Suppressor macrophage treated with lipopolysaccharide for 4 hours (primary cell): ENCODE measurements at regions not wholly inside any gene's neighbourhood (a gene's known extent, or its start where the extent isn't known, plus 50 kb on each side); places are given as distances from the start of the nearest gene placed in this dataset.
"Not testable (repeated sequence)": the region's sequence is repeated elsewhere in the genome, so short reads cannot be mapped to it uniquely, and the experiment has no call there.

Experiments
- DNase-seq: peaks from one replicate; pipeline ENCODE4 v3.0.0-alpha.2; 2020

DNA sequence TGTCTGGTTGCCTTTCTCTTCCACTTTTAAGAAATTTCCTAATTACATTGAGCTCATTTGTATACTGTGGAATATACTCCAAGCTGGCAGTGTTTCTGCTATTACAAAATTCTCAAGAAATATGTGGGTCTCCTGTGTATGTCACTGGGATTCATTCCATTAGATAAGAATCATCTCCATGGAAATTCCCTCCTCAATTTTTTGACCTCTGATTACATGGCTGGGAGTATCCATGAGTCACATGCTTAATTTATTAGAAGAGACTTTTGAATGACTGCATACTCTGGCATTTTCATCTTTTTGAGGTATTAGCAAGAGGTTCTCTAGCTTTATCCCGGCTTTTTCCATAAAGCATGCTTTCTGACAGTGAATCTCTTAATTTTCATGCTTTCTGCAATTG is 665.5 kb upstream of the CNTNAP5 start:
- no peak for DNase-seq

DNA sequence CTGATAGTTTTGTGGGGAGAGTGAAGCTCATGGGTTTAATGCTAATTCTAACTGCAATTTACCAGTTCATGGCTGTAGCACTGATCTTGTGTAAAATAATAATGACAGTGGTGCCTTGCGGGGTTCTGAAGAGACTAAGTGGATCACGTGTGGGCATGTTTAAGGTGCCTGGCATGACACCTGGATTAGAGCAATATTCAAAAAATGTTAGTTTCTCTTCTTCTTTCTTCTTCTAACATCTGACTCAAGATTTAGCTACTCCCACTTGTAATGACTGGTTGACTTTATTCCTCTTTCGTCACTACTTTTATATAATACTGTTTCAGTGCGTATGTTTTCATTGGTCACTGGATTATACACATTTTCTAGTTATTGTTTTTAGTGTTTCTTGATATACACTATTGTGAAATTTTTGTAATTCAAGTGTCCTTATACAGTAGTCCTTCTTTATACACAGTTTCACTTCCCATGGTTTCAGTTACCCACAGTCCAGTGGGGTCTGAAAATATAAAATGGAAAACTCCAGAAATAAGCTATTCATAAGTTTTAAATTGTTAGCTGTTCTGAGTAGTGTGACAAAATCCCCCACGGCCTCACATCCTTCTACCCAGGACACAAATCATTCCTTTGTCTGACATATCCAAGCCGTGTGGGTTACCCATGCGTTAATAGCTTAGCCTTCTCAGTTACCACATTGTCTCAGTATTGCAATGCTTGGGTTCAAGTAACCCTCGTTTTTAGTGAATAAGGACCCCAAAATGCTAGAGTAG is 662.2 kb upstream of the CNTNAP5 start:
- DNase-seq = no peak

DNA sequence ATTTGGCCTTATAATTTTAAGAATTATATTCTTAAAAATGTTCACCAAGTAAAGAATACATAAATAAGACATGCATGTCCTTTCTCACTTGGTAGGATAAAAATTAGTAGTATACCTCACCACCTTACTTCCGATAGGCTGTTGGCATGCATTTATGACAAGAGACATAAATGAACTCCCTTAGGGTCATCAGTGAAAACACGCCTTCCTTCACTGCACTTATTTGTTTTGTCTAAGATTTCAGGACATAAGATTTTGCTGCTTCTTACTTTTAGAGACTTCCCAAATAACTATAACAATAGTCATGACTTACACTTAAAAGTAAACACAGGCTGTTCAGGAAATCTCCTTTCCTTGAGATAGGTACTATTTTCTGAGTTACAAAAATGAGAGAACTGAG is 661.3 kb upstream of the CNTNAP5 start:
- DNase-seq = no peak

DNA sequence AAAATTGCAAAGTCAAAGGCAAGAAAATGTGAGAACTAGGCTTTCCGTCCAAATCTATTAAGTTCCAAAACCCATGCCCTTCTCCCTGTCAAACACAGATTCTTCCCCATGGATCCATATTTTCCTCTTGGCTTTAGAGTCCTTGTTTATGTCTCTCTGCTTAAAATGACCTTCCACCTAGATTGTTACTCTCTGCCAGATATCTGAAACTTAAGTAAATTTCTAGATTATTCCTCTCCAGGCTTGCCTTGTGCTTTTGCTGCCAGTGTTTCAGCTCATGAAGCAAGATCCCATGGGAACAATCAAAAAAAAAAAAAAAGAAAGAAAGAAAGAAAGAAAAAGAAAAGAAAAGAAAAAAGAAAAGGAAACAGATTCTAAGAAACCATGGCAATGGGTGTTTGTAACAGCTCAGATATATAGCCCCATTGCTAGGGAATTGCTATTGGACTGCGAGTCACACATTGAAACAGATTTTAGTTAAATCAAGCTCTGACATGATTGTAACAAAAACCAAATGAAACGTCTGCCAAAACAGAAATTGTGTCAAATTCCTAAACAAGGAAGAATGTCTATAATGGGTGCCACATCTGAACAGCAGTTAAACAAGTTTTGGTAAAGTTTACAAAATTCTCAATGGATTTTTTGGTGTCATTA is 660.7 kb upstream of the CNTNAP5 start:
- DNase-seq = no peak

DNA sequence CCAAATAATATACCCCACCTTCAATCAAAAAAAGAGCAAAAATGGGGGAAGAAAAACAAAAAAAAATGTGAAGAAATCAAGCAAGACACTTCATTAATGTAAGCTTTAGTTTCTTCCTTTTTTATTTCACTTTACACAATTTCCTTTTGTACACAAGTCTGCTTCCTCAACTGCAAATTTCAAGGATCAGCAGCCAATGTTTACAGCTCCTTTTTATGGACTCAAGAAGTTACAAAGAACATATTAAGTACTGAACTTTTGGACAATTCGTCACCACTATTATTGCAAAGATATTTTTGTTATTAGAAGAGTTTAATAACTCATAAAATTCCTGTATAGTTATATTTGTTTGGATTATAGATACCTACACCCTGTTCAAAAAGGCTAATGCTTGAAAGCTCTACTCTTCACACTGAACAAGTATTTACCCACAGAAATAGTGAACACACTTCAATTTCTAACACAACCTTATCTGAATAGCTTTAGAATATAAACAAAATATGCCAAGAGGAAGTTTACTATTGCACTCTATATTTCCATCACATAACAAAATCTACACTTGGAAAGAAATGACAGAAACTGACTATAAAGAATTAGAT is 658.7 kb upstream of the CNTNAP5 start:
- DNase-seq = no peak

DNA sequence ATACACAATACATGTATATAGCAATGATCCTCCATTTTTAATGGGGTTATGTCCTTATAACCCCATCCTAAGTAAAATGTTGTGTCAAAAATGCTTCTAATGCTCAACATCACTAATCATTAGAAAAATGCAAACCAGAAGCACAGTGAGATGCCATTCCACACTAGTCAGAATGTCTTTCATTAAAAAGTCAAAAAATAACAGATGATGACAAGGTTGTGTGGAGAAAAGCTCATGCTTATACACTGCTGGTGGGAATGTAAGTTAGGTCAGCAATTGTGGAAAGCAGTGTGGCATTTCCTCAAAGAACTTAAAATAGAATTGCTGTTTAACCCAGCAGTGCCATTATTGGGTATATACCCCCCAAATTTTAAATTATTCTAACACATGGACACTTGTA is 654.9 kb upstream of the CNTNAP5 start:
- no peak for DNase-seq

DNA sequence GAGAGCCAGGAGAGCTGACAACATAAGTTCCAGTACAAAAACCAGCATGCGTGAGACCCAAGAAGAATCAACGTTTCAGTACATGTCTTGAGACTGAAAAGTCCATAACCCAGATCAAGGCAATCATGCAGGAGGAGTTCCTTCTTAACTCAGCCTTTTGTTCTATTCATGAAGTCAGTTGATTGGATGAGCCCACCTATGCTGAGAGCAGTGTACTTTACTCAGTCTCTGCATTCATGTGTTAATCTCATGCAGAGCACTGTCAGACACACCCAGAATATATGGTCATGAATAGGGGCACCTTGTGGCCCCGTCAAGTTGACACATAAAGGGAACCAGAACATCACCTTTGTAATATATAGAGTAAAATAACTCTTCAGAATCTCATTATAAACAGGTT is 653.6 kb upstream of the CNTNAP5 start:
- DNase-seq = no peak

DNA sequence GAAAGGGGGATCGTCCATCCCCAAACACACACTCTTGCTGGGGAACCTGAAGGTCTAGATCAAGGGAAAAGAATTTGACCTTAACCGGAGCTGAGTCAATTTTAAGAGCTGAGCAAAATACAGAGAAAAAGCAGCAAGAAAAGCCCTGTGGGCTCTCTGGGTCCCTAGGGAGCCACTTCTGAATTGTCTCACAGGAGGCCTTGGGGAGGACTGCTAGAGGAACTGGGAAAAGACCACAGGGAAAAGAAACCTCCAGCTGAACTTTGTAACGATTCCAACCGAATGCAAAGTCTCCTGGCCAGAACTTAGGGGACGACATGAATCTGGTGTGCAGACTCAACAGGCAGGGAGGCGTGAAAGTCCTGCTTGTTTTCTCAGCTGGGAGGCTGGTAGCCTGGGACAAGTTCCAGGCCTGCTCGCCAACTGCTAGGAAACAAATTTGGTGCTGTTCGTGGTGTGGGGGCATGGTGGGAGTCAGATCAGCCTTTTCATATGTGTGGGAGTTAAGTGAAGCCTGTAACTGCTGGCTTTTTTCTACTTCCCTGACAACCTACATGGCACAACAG is 644.6 kb upstream of the CNTNAP5 start:
- DNase-seq = no peak

DNA sequence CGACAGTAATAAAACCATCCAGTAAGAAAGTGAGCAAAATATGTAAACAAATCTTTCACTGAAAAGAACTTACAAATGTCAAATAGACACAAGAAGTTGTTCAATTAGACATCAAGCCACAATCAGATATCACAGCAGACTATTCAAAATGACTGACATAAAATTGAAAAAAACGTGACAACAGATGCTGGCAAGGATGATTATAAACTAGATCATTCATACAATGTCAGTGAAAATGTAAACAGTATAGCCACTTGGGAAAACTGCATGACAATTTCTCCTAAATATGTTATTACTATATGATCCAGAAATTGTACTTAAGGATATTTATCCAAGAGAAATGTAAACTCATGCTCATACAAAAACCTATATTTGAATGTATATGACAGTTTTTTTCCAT is 609.4 kb upstream of the CNTNAP5 start:
- DNase-seq = no peak

DNA sequence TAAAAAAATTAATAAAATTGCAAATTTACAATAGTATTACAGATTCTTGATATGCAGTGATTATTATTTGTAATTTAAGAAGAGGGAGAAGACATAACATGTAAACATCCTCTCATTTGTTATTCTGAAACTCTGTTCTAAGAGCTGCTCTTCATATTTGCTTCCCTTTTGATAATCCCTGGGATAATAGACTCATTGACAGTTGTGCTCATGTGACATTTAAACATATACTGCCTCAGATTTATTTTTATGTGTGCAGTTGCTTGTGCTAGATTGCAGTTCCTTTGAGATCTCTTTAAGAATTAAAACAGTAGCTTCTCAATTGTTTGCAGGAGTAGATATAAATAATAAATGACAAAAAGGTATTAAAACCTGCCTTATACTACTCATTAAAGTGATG is 605.1 kb upstream of the CNTNAP5 start:
- DNase-seq = no peak

DNA sequence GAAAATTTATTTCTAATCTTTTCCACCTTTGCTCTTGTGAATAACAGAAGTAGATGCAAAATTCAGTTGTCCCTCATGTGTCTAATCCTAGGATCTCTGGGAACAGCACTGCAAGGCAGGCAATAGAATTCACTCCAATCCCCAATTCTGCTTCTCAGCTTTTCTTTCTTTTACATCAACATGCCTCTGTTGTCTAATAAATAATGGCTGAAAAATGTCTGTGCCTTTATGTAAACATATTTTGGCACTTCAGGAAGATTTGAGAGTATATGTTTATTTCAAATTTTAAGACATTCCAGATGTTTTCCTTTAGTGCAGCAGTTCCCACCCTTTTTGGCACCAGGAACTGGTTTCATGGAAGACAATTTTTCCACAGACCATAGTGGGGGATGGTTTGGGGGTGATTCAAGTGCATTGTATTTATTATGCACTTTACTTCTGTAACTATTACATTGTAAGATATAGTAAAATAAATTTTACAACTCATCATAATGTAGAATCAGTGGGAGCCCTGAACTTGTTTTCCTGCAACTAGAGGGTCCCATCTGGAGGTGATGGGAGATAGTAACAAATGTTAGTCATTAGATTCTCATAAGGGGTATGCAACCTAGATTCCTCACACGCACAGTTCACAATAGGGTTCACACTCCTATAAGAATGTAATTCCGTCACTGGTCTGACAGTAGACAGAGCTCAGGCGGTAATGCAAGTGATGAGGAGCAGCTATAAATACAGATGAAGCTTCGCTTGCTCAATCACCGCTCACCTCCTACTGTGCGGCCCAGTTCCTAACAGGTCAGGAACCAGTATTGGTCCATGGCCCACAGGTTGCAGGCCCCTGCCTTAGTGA is 590.3 kb upstream of the CNTNAP5 start:
- no peak for DNase-seq

DNA sequence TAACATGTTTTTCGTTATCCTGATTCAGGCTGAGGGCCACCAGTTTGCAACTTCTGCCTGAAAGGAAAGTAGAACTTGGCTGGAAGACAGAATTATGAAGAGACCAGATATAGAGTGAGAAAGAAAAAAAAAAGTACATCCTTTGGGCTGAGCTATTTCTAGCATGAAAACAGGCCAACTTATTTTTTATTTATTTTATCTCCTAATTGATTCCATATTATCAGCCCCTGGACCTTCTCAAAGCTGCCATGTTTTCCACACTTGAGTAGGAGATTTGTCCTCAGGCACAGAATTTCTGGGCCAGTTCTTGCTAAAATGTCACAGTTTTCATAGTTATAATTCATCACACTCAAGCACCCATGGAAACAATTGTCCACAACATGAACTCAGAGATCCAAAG is 586.8 kb upstream of the CNTNAP5 start:
- no peak for DNase-seq

DNA sequence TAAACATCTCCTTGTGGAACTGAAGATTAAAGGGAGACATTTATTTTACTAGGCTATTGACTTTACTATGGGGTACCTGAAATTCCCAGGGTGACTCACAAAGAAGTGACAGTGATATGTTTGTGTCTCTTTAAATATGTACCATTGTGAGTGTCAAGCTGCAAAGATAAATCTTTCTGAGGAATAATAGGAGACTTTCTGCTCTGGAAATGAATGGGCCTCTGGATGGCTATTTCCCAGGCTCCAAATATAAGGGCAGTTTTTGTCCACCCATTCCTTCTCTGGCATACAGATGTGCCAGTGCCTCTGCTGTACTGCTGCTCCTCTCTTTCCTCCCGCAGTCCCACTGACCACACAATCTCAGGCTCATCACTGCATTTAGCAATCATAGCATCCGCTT is 586.4 kb upstream of the CNTNAP5 start:
- no peak for DNase-seq

DNA sequence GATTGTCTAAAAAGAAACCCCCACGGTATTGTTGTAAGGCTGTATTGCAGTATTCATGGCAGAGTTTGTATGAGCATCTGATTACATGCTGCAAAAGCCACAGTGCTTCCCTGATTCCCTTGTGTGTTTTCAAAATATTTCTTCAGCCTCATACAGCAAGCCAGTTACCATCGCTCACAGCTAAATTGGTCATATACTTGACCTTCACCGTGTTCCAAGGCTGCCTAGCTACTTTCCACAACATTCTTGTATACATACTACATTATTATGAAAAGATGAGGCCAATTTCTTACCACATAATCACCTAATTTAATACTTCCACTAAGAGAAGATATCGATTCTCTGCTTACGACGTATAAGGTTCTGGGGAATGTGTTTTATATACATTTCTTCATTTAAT is 576.3 kb upstream of the CNTNAP5 start:
- DNase-seq = no peak

DNA sequence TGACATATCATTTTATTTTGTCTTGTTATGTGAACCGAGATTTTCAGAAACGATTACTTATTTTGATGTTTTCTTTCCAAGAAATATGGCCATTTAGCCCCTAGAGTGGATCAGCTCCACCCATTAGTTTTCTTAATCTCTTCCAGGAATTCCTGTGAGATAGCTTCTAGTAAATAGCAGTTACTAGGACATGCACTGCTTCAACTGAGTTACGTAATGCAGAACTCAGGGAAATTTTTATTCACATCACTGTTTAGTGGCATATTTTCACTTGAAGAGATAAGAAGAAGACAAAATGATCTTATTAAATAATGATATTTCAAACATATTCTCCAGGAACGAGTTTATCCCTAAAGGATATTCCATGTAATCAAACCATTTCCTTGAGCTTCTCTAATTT is 573.5 kb upstream of the CNTNAP5 start:
- DNase-seq = no peak

DNA sequence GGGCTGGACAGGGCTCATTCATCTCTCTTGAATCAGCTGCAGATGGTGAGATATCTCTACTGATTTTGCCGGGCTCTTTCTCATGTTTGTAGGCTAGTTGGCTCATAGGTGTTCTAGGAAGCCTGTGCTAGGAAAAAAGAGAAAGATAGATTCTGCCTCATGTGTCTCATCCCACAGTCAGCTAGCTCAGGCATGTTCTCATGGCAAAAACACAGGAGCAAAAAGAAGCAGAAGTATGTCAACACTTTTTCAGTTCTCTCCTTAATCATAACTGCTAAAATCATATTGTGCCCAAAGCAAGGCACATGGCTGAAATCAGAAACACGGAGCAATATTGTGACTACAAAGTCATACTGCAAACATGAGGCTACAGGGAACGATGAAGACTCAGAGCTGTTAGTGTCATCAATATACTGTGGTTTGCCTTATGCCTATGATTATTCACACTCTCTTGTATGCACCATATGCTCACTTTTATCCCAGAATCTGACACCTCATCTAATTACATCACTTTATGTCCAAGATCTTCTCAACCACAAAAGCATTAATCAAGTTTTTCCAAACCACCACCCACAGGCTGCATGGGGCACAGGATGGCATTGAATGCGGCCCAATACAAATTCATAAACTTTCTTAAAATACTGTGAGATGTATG is 571.9 kb upstream of the CNTNAP5 start:
- no peak for DNase-seq

DNA sequence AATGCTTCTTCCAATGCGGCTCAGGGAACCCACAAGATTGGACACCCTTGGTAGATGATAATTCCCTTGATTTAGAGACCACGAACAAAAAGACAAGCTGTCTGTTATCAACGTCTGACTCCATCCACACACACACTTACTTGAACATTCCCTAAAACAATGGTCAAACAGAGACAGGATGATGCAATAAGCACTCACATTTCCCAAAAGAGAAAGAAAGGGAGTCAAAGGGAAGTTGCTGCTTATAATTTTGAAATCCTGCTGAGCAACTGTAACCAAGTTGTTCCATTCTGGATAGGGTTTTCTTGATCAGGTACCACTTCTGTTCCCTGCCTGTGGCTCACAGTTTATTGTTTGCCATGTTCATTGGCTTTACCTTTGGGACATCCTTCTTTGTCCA is 571.3 kb upstream of the CNTNAP5 start:
- no peak for DNase-seq

DNA sequence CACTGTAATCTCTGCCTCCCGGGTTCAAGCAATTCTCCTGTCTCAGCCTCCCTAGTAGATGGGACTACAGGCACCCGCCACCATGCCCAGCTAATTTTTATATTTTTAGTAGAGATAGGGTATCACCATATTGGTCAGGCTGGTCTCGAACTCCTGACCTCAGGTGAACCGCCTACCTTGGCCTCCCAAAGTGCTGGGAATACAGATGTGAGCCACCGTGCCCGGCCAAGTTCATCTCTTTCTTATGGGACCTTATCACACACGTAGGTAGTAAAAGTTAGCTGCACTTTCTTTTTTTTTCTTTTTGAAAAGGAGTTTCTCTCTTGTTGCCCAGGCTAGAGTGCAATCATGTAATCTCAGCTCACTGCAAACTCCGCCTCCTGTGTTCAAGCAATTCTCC is 569.9 kb upstream of the CNTNAP5 start:
- DNase-seq = not testable (repeated sequence)

DNA sequence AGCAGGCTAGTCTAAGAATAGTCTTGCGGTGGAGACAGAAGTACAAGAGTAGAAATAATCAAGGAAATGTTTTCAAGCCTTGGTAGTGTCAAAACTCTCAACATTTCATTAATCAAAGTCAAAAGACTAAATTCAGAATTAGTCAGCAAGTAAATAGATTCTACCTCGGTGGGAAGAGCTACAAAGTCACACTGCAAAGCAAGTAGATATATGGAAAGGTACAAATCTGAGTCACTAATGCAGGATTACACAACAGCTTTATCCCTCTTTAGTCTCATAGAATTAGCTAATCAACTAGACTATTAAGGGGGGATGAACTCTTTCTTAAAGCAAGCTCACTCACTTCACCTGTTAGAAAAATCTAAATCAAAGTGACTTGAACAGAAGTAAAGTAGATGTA is 568.7 kb upstream of the CNTNAP5 start:
- DNase-seq = no peak

DNA sequence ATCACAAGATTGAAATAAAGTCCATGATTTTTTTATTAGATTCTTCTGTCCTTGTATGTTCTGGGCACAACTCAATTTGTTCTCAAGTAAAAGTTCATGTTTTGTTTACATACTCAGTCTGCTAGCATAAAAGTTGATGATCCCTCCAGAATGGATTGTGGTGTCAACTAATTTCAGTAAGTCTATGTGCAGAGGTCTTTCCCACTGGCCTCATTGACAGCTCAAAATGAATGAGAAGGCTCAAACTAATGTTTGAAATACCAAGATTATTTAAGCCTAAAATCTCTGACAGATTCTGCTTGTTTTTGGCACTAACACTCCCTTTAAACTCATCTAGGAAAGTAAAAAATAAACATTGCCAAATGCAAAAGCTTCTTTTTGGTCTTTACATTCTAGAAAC is 561.2 kb upstream of the CNTNAP5 start:
- no peak for DNase-seq

DNA sequence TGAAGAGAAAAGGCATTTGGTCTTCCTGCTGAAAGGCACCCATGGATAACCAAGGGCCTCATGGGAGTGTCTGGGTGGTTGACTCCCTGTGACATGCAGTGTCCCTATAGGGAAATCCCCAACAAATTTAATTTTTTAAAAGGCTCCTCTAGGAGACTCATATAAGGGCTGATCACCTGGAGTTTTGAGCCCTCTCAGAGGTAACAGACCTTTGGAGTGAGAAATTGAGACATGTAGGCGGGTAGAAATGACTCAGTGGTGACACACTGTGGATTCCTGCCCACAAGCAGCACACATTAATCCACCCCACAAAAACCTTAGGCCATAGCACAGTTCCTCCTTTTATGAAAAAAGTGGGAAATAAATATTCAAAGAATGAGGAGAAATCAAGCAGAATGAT is 557.0 kb upstream of the CNTNAP5 start:
- no peak for DNase-seq

DNA sequence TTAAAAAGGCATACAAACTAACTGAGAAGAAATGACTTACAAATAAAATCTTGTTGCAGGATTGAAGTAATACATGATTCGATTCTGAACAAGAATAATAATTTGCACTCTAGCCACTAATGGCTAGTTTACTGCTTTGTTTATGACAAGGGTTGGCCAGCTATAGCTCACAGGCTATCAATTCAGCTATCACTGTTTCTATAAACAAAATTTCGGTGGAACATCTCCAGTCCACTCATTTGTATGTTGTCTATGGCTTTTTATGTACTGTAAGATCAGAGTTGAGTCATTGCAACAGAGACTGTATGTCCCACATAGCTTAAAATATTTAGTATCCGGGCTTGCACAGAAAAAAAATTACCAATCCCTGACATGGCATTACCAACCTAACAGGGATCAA is 543.7 kb upstream of the CNTNAP5 start:
- no peak for DNase-seq

DNA sequence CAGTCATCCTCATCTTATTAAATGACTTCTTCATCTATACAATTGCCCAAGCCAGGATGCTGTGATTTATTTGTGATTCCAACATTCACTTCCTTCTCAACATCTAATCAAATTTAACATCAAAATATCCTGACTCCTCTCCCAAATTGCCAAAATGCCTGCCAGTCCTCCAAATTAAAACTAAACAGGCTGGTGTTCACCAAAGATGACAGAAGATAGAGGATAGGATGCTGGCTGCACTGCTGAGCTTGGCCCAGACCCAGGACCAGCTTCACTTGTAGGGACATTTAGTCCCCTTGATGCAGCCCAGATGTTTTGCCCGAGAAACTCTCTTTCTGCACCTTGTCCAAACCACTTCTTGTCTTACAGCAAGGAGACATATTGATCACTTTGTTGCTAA is 540.0 kb upstream of the CNTNAP5 start:
- DNase-seq = no peak
